Left colon (tissue), 2 donors: ENCODE measurements at regions not wholly inside any gene's neighbourhood (a gene's known extent, or its start where the extent isn't known, plus 50 kb on each side); places are given as distances from the start of the nearest gene placed in this dataset.

Source experiments
- ATAC-seq: fragments of 200-7000 bp; cut with Tn5 transposase; one replicate; pipeline ENCODE4 v1.9.1; 2020; ENCODE audit warnings: mild to moderate bottlenecking, moderate library complexity
- DNase-seq, 2 donors: peaks; one replicate each; pipeline ENCODE4 v3.0.0-alpha.2; 2020
- intact Hi-C, 2 donors: fragments of 100-400 bp; cut with DNase I in 1 of 2; cut with micrococcal nuclease in 1 of 2; formaldehyde crosslinking; loops; one replicate each; pipeline versions ENCODE4 v1.11.2 to v1.14.0; 2022; cut with DNase I, micrococcal nuclease
- donor health status: DM: no; HTN: no; CAD: no.
- donor health status: DM: yes; HTN: yes; CAD: no.

GRCh38 chr3:137061186-137061585 is 103.4 kb downstream of the IL20RB start:
- ATAC-seq, result no peak
- intact Hi-C loops, result no loop called here
- DNase-seq, result no peak

GRCh38 chr3:137062250-137062649 is 104.5 kb downstream of the IL20RB start:
- intact Hi-C loops, result no loop called here
- ATAC-seq (no peak), DNase-seq (no peak)

GRCh38 chr3:137065381-137065780 is 107.6 kb downstream of the IL20RB start:
- DNase-seq (no peak), ATAC-seq (no peak)
- intact Hi-C loops, result no loop called here

GRCh38 chr3:137066092-137066491 is 108.3 kb downstream of the IL20RB start:
- intact Hi-C loops, result no loop called here
- no peak for ATAC-seq
- no peak for DNase-seq

- intact Hi-C loops, result no loop called here
- ATAC-seq, result peak; percentile 87
- DNase-seq, result peak in 1 of 2 donors; percentile 45
Observed at GRCh38 chr3:137071104-137071503, 113.3 kb downstream of the IL20RB start.

- no peak for DNase-seq
- intact Hi-C loops, result no loop called here
- ATAC-seq, result no peak
Observed at GRCh38 chr3:137075020-137075419, 117.2 kb downstream of the IL20RB start.

- intact Hi-C loops, result no loop called here
- ATAC-seq (no peak), DNase-seq (no peak)
Observed at GRCh38 chr3:137078040-137078439, 120.3 kb downstream of the IL20RB start.

- intact Hi-C loops, result no loop called here
- ATAC-seq, result no peak
- no peak for DNase-seq
Observed at GRCh38 chr3:137079571-137079970, 121.8 kb downstream of the IL20RB start.

- DNase-seq, result no peak
Observed at GRCh38 chr3:137081711-137082110, 123.9 kb downstream of the IL20RB start.

GRCh38 chr3:137082763-137083162 is 125.0 kb downstream of the IL20RB start:
- DNase-seq, result no peak
- ATAC-seq, result no peak
- intact Hi-C loops, result no loop called here

More at GRCh38 chr3:137081711-137082110, 123.9 kb downstream of the IL20RB start:
- no peak for ATAC-seq
- intact Hi-C loops, result no loop called here

- ATAC-seq (no peak), DNase-seq (no peak)
- intact Hi-C loops, result no loop called here
Observed at GRCh38 chr3:137083332-137083731, 125.5 kb downstream of the IL20RB start.

GRCh38 chr3:137084586-137084985 is 126.8 kb downstream of the IL20RB start:
- ATAC-seq (no peak), DNase-seq (no peak)
- intact Hi-C loops, result no loop called here

- ATAC-seq (no peak), DNase-seq (no peak)
- intact Hi-C loops, result no loop called here
Observed at GRCh38 chr3:137097386-137097785, 139.6 kb downstream of the IL20RB start.

GRCh38 chr3:137097852-137098251 is 140.1 kb downstream of the IL20RB start:
- ATAC-seq, result no peak
- intact Hi-C loops, result no loop called here

GRCh38 chr3:137099364-137100219 is 141.8 kb downstream of the IL20RB start:
- DNase-seq, result no peak
- intact Hi-C loops, result no loop called here
- no peak for ATAC-seq

More at GRCh38 chr3:137097852-137098251, 140.1 kb downstream of the IL20RB start:
- DNase-seq, result no peak

GRCh38 chr3:137100326-137100725 is 142.5 kb downstream of the IL20RB start:
- DNase-seq (no peak), ATAC-seq (no peak)
- intact Hi-C loops, result no loop called here

- ATAC-seq (no peak), DNase-seq (no peak)
- intact Hi-C loops, result no loop called here
Observed at GRCh38 chr3:137103739-137104138, 146.0 kb downstream of the IL20RB start.

GRCh38 chr3:137105277-137105977 is 147.6 kb downstream of the IL20RB start:
- no peak for DNase-seq
- ATAC-seq, result no peak
- intact Hi-C loops, result loop anchor here in 1 of 2 donors (5.0 kb wide), 1 partner anchor 842 kb away; no protein-coding TSS in a partner anchor

- DNase-seq, result no peak
- intact Hi-C loops, result loop anchor here in 1 of 2 donors (5.0 kb wide), 1 partner anchor 841 kb away; no protein-coding TSS in a partner anchor
- no peak for ATAC-seq
Observed at GRCh38 chr3:137106612-137107240, 148.9 kb downstream of the IL20RB start.
